GM23338 (cell line): ENCODE measurements at regions not wholly inside any gene's neighbourhood (a gene's known extent, or its start where the extent isn't known, plus 50 kb on each side); places are given as distances from the start of the nearest gene placed in this dataset.

Experiments
- ATAC-seq: fragments of 200-7000 bp; cut with Tn5 transposase; 3 replicates; pipeline ENCODE4 v1.9.1; 2020
- DNase-seq: peaks from one replicate; pipeline ENCODE4 v3.0.0-alpha.2; 2015; ENCODE audit warnings: low spot score
- H2AFZ ChIP-seq: fragments of 200-600 bp; sonication (generic); 2 replicates; pipeline ENCODE4 v1.8.0; 2016; ENCODE audit warnings: antibody characterized with exemption, mild to moderate bottlenecking, moderate library complexity
- H3F3A ChIP-seq: fragments of 200-600 bp; sonication (generic); replicated peaks from 2 replicates; pipeline ENCODE4 v1.8.0; 2017; ENCODE audit warnings: antibody characterized with exemption, mixed run types, low read depth
- H3K27ac ChIP-seq: fragments of 200-600 bp; sonication (generic); 2 replicates; pipeline ENCODE4 v1.6.1; 2016; ENCODE audit warnings: low read depth
- H3K27me3 ChIP-seq: fragments of 200-600 bp; sonication (generic); 2 replicates; pipeline ENCODE4 v1.8.0; 2016; ENCODE audit warnings: mild to moderate bottlenecking, mixed run types, moderate library complexity; ENCODE audit not compliant: insufficient read depth
- H3K36me3 ChIP-seq: fragments of 200-600 bp; sonication (generic); 2 replicates; pipeline ENCODE4 v1.8.0; 2016; ENCODE audit warnings: mild to moderate bottlenecking; ENCODE audit not compliant: insufficient read depth
- H3K4me1 ChIP-seq: fragments of 200-600 bp; sonication (generic); 2 replicates; pipeline ENCODE4 v1.8.0; 2016; ENCODE audit warnings: mild to moderate bottlenecking, moderate library complexity; ENCODE audit not compliant: insufficient read depth
- H3K4me2 ChIP-seq: fragments of 200-600 bp; sonication (generic); 2 replicates; pipeline ENCODE4 v1.7.1; 2017; ENCODE audit warnings: mixed run types
- H3K4me3 ChIP-seq: fragments of 200-600 bp; sonication (generic); 2 replicates; pipeline ENCODE4 v1.6.1; 2016; ENCODE audit warnings: mixed run types
- H3K79me2 ChIP-seq: fragments of 200-600 bp; sonication (generic); replicated peaks from 2 replicates; pipeline ENCODE4 v1.8.0; 2017; ENCODE audit warnings: mild to moderate bottlenecking; ENCODE audit not compliant: insufficient read depth
- H3K9me2 ChIP-seq: fragments of 200-600 bp; sonication (generic); 2 replicates; pipeline ENCODE4 v1.8.0; 2017; ENCODE audit not compliant: insufficient read depth
- H4K20me1 ChIP-seq: fragments of 200-600 bp; sonication (generic); replicated peaks from 2 replicates; pipeline ENCODE4 v1.8.0; 2017; ENCODE audit warnings: mild to moderate bottlenecking; ENCODE audit not compliant: insufficient read depth
- H3K27ac Mint-ChIP-seq: 2 replicates; pipeline ENCODE4 v1.8.0; 2020; ENCODE audit warnings: inconsistent platforms, mild to moderate bottlenecking, moderate library complexity, mixed read lengths
- H3K27me3 Mint-ChIP-seq: 3 replicates; pipeline ENCODE4 v1.8.0; 2022; ENCODE audit warnings: low read depth, mild to moderate bottlenecking, moderate library complexity, mixed read lengths, inconsistent platforms; ENCODE audit not compliant: insufficient read depth, poor library complexity
- H3K36me3 Mint-ChIP-seq: 3 replicates; pipeline ENCODE4 v1.8.0; 2021; ENCODE audit warnings: low read depth, mild to moderate bottlenecking, inconsistent platforms, moderate library complexity, mixed read lengths
- H3K4me1 Mint-ChIP-seq: 3 replicates; pipeline ENCODE4 v1.8.0; 2020; ENCODE audit warnings: mild to moderate bottlenecking, inconsistent platforms, mixed read lengths
- H3K4me3 Mint-ChIP-seq: 3 replicates; pipeline ENCODE4 v1.8.0; 2021; ENCODE audit warnings: moderate library complexity, mild to moderate bottlenecking, inconsistent platforms, mixed read lengths
- H3K9me3 Mint-ChIP-seq: 3 replicates; pipeline ENCODE4 v1.8.0; 2020; ENCODE audit warnings: moderate library complexity, mild to moderate bottlenecking, inconsistent platforms, mixed read lengths
- EZH2 ChIP-seq: fragments of 200-600 bp; sonication (generic); IDR thresholded peaks from one replicate; pipeline ENCODE4 v1.8.0; 2017; ENCODE audit warnings: antibody characterized with exemption, mild to moderate bottlenecking, low read depth; ENCODE audit not compliant: unreplicated experiment
- EZH2phosphoT487 ChIP-seq: fragments of 200-600 bp; sonication (generic); IDR thresholded peaks from one replicate; pipeline ENCODE4 v1.8.1; 2018; ENCODE audit warnings: antibody characterized with exemption; ENCODE audit not compliant: unreplicated experiment
- JUNB ChIP-seq: IDR thresholded peaks from one replicate; pipeline ENCODE4 v1.6.1; 2016; ENCODE audit warnings: antibody characterized with exemption; ENCODE audit not compliant: unreplicated experiment
- NANOG ChIP-seq: IDR thresholded peaks from 2 replicates; pipeline ENCODE4 v1.6.1; 2016; ENCODE audit warnings: antibody characterized with exemption, borderline replicate concordance
- POLR2AphosphoS5 ChIP-seq: IDR thresholded peaks from 2 replicates; pipeline ENCODE4 v1.6.1; 2016; ENCODE audit warnings: antibody characterized with exemption, low read depth
- STAT1 ChIP-seq: IDR thresholded peaks from one replicate; pipeline ENCODE4 v1.6.1; 2016; ENCODE audit warnings: antibody characterized with exemption; ENCODE audit not compliant: unreplicated experiment
- ZNF114 ChIP-seq: fragments of 250-450 bp; sonication (Bioruptor Pico); IDR thresholded peaks from 2 replicates; pipeline ENCODE4 v1.5.0; 2020; ENCODE audit warnings: mild to moderate bottlenecking, moderate library complexity
- ZNF331 ChIP-seq: fragments of 250-450 bp; sonication (Bioruptor Pico); IDR thresholded peaks from 2 replicates; pipeline ENCODE4 v1.5.0; 2020; ENCODE audit warnings: low read depth, mild to moderate bottlenecking, moderate library complexity
- TF ChIP-seq, protein P1 (sequence below): IDR thresholded peaks from 2 replicates; pipeline ENCODE4 v1.6.1; 2016; ENCODE audit warnings: antibody characterized with exemption
- TF ChIP-seq, protein P2 (sequence below), 2 experiments: fragments of 200-600 bp in 1 of 2; sonication (generic) in 1 of 2; conservative IDR thresholded peaks; 2 replicates each; pipeline versions ENCODE4 v1.5.1 to v1.6.1; 2016 to 2017; ENCODE audit warnings: antibody characterized with exemption in 2 of 2, low read depth in 2 of 2, mild to moderate bottlenecking in 2 of 2, moderate library complexity in 1 of 2
- TF ChIP-seq, protein P3 (sequence below): IDR thresholded peaks from one replicate; pipeline ENCODE4 v1.6.1; 2018; ENCODE audit warnings: antibody characterized with exemption; ENCODE audit not compliant: unreplicated experiment

DNA sequence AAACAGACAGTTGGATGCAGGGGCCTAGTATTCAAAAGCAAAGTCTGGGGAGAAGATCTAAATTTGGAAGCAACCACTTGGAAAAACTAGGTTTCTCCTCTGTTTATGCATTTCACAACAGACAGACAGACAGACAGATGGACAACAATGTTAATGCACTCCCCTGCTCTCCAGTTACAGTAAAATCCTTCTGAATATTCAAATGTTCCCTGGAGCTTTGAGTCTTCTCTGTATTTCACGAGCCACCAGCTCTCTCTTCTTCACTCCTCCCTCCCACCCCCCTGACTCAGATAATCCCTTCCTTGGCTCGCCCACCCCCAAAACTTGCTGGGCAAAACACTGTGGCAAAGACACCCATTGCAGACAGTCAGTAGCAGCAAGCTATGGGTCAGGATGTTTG is 129.3 kb upstream of the TOP1 start:
- Mint-ChIP-seq H3K27ac (no peak overlapping the region), H3K4me3 (no peak overlapping the region), H3K4me1 (peaks cover 5% of the 10 kb centered on the region; the same call in 1 of the 3 replicates), H3K36me3 (no peaks in the 10 kb centered on the region), H3K27me3 (peaks cover 5% of the 10 kb centered on the region), H3K9me3 (no peaks in the 10 kb centered on the region)
- Histone ChIP-seq H4K20me1 (no peaks in the 10 kb centered on the region), H3K4me3 (no peak overlapping the region), H2AFZ (no peak overlapping the region), H3K9me2 (no peaks in the 10 kb centered on the region), H3K4me1 (no peaks in the 10 kb centered on the region), H3K36me3 (no peaks in the 10 kb centered on the region), H3K27me3 (no peaks in the 10 kb centered on the region), H3K79me2 (no peaks in the 10 kb centered on the region), H3F3A (no peaks in the 10 kb centered on the region), H3K27ac (no peak overlapping the region), H3K4me2 (no peak overlapping the region)
- TF ChIP-seq, protein P1, sequence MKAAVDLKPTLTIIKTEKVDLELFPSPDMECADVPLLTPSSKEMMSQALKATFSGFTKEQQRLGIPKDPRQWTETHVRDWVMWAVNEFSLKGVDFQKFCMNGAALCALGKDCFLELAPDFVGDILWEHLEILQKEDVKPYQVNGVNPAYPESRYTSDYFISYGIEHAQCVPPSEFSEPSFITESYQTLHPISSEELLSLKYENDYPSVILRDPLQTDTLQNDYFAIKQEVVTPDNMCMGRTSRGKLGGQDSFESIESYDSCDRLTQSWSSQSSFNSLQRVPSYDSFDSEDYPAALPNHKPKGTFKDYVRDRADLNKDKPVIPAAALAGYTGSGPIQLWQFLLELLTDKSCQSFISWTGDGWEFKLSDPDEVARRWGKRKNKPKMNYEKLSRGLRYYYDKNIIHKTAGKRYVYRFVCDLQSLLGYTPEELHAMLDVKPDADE = no peak
- TF ChIP-seq, protein P2, sequence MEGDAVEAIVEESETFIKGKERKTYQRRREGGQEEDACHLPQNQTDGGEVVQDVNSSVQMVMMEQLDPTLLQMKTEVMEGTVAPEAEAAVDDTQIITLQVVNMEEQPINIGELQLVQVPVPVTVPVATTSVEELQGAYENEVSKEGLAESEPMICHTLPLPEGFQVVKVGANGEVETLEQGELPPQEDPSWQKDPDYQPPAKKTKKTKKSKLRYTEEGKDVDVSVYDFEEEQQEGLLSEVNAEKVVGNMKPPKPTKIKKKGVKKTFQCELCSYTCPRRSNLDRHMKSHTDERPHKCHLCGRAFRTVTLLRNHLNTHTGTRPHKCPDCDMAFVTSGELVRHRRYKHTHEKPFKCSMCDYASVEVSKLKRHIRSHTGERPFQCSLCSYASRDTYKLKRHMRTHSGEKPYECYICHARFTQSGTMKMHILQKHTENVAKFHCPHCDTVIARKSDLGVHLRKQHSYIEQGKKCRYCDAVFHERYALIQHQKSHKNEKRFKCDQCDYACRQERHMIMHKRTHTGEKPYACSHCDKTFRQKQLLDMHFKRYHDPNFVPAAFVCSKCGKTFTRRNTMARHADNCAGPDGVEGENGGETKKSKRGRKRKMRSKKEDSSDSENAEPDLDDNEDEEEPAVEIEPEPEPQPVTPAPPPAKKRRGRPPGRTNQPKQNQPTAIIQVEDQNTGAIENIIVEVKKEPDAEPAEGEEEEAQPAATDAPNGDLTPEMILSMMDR (conservative IDR thresholded peaks at IDR 0.05; ENCODE audit: low read depth in 2 of 2) = no peak
- no peak for TF ChIP-seq ZNF114 (CRISPR knock-in tag)
- TF ChIP-seq EZH2 = no peak
- no peak for TF ChIP-seq EZH2phosphoT487
- TF ChIP-seq JUNB = no peak
- TF ChIP-seq POLR2AphosphoS5 = no peak
- DNase-seq (no peak), ATAC-seq (no peak)

DNA sequence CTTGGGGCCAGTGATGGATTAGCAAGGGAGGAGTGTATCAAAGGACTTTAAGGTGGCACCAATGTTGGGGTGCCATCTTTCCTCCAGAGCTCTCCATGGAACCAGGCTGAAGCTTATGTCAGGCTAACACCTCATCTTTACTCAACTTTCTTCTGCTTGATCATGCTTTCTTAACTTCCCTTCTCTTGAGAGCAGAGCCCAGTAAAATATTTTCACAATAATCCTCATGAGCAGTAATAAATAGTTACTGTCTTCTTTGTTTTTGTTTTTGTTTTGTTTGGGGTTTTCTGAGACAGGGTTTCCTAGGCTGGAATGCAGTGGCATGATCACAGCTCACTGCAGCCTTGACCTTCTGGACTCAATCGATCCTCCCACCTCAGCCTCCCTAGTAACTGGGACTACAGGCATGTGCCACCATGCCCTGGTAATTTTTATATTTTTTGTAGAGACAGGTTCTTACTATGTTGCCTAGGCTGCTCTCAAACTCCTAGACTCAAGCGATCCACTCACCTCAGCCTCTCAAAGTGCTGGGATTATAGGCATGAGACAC is 127.9 kb upstream of the TOP1 start:
- DNase-seq (no peak), ATAC-seq (no peak)
- no peak overlapping the region for H2AFZ ChIP-seq
- Mint-ChIP-seq H3K4me3 (no peak overlapping the region), H3K27ac (no peak overlapping the region), H3K4me1 (peaks cover 5% of the 10 kb centered on the region; the same call in 1 of the 3 replicates), H3K9me3 (no peaks in the 10 kb centered on the region), H3K27me3 (peaks cover 5% of the 10 kb centered on the region), H3K36me3 (no peaks in the 10 kb centered on the region)
- no peaks in the 10 kb centered on the region for H3K36me3 ChIP-seq
- H4K20me1 ChIP-seq = no peaks in the 10 kb centered on the region
- no peaks in the 10 kb centered on the region for H3K9me2 ChIP-seq
- no peak overlapping the region for H3K27ac ChIP-seq
- no peaks in the 10 kb centered on the region for H3K79me2 ChIP-seq
- H3F3A ChIP-seq = no peaks in the 10 kb centered on the region
- H3K4me3 ChIP-seq = no peak overlapping the region
- H3K27me3 ChIP-seq = no peaks in the 10 kb centered on the region
- H3K4me1 ChIP-seq = no peaks in the 10 kb centered on the region
- no peak overlapping the region for H3K4me2 ChIP-seq
- TF ChIP-seq ZNF114 (CRISPR knock-in tag) (no peak), STAT1 (no peak), ZNF331 (CRISPR knock-in tag) (no peak), NANOG (no peak)
- TF ChIP-seq, protein P1 = no peak
- TF ChIP-seq, protein P2 (conservative IDR thresholded peaks at IDR 0.05; ENCODE audit: low read depth in 2 of 2) = no peak
- TF ChIP-seq, protein P3, sequence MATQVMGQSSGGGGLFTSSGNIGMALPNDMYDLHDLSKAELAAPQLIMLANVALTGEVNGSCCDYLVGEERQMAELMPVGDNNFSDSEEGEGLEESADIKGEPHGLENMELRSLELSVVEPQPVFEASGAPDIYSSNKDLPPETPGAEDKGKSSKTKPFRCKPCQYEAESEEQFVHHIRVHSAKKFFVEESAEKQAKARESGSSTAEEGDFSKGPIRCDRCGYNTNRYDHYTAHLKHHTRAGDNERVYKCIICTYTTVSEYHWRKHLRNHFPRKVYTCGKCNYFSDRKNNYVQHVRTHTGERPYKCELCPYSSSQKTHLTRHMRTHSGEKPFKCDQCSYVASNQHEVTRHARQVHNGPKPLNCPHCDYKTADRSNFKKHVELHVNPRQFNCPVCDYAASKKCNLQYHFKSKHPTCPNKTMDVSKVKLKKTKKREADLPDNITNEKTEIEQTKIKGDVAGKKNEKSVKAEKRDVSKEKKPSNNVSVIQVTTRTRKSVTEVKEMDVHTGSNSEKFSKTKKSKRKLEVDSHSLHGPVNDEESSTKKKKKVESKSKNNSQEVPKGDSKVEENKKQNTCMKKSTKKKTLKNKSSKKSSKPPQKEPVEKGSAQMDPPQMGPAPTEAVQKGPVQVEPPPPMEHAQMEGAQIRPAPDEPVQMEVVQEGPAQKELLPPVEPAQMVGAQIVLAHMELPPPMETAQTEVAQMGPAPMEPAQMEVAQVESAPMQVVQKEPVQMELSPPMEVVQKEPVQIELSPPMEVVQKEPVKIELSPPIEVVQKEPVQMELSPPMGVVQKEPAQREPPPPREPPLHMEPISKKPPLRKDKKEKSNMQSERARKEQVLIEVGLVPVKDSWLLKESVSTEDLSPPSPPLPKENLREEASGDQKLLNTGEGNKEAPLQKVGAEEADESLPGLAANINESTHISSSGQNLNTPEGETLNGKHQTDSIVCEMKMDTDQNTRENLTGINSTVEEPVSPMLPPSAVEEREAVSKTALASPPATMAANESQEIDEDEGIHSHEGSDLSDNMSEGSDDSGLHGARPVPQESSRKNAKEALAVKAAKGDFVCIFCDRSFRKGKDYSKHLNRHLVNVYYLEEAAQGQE = no peak
